ENCODE measurements at regions not wholly inside any gene's neighbourhood (a gene's known extent, or its start where the extent isn't known, plus 50 kb on each side); places are given as distances from the start of the nearest gene placed in this dataset.

DNA sequence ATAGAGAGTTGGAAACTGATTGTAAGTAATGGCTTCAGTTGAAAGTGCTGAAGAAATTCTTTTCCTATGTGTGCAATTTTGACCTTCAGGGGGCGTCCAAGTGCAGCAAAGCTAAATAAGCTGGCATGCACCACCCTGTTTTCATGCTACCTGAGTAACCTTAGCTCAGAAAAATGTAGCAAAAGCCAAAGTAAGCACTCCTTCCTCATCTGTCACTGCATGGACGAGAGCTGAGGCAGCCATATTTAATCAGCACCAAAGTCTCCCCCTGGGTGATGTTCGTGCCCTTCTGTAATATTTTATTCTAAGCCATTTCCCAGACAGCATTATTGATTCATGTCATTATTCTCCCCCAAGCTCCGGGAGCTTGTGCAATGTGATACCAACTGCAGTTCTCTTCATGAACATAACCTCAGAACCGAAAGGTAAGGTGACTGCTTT lies 123.1 kb downstream of the RPS12 start:
- DNase-seq = peak; percentile 19 to 21 (median 20)

- no peak for DNase-seq
Measured at GRCh38 chr6:132948889-132949288, 134.5 kb downstream of the RPS12 start.

DNA sequence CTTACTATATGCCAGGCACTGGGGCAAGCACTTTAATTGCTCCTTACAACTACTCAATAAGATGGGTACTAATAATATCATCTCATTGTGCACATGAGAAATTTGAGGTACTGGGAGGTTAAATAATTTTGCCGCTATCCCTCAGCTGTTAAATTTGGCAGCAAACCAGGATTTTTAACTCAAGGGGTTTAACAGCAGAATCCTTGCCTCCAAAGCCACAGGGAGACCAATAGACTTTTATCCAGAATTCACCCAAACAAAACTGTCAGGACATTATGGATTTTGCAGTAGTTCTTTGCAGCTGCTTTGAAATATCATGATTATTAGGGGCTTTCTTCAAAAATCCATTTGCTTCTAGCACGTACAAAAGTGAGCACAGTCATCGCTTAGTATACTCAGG lies 136.2 kb downstream of the RPS12 start:
- no peak for DNase-seq

DNA sequence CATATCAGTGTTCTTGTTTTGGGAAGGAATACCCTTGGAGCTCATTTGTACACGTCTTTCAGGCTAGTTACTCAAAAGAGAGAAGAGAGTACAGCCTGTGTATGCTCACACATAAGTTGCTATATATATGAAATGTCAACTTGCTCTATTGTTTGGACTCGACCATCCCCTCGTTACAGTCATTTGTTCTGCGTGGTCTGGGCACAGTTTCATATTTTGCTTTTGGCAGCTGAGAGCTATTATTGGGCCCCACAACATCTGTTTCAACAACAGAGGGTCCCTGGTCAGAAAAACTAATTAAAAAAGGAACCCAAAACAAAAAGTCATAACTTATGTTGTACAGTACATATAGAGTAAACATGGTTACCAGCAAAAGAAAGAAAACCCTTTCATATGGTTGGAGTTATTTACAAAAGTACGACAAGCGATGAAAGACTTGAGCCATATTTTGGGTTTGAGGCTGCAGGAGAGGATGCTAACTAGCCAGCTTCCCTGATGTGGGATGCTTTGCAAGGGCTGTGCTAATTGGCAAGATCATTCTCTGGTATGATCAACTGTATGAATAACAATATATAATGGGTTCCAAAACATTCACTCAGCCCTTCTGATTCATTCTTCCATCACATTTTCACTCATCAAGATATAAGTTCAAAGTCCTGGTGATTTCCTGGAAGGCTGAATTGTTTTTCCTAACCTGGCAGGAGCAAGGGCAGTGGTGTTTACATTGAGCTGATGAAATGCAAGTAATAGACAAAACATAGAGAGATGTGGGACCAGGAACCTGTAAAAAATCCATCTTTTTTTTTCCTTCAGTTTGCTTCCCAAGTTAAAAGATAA lies 137.9 kb downstream of the RPS12 start:
- no peak for DNase-seq

- DNase-seq = no peak
Measured at GRCh38 chr6:132952986-132953385, 138.6 kb downstream of the RPS12 start.

DNA sequence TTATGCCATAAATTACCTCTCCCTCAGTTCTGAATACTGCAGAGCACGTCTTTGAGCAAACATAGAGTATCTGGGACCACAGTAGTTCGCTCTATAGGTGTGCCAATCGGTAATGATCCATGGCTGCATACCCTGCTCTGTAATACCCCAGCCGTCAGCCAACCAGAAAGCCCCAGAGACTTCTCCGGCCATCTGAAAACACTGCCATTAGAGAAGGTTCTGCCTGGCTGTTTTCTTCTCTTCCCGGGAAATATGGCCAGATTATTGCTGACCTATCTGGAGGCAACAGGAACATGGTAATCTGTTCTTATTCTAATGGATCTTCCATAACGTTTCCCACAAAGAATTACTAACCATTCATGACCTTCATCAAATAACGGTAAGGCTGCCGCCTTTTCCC lies 139.9 kb downstream of the RPS12 start:
- no peak for DNase-seq

DNA sequence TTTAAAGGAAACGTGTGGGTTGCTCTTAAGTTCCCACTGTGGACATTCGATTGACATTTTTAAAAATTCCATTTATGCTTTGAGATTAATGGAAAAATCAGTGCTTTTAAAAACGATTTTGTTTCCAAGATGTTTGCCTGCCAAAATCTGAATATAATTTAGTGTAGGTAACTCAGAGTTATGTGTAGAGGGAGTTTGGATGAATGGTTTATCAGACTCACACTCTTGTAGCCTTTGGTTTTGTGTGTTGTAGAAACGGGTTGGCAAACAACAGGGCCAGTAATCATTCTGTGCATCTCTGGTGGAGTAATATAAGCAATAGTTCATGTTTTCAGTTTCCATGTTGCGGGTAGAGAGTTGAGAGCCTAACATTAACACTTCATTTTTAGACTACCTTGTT lies 140.6 kb downstream of the RPS12 start:
- DNase-seq = no peak

DNA sequence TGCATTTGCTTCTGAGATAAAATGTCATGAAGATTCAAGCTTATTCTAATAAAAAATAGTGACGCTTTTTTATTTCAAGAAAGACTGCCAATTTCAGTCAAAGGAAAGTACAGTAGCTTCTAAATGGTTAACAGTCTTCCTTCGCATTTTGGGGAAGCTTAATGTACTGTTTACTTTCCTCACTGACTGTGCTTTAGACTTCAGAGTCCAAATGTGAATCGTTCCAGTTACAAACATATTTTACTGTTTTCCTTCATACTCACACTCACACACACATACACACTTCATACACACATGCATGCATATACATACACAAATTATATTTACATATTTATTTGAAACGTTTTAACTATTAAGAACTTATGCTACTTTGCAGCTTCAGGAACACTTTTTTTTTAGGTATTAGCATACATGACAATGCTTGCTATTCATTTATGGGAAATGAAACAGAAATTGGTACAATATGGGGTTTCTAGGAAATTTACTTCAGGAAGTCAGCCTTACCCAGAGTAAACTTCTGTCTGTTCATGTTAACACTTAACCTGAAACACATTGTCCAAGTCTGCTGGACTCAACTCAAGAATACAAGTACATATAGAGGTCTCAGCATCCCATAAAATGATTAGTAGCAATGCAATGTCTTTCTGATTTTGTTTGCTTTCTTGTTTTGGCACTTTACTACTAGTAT lies 145.4 kb downstream of the RPS12 start:
- DNase-seq = peak in 2 of 3 donors; percentile 29 to 45

- no peak for DNase-seq
Measured at GRCh38 chr6:132960720-132961119, 146.4 kb downstream of the RPS12 start.

- no peak for DNase-seq
Measured at GRCh38 chr6:132961122-132961521, 146.8 kb downstream of the RPS12 start.

GRCh38 chr6:132961610-132962009 lies 147.2 kb downstream of the RPS12 start:
- DNase-seq = peak in 1 of 3 donors; percentile 2

- DNase-seq = peak in 2 of 3 donors; percentile 28 to 63
Measured at GRCh38 chr6:132962936-132963868, 148.8 kb downstream of the RPS12 start.

GRCh38 chr6:132964101-132964867 lies 149.9 kb downstream of the RPS12 start:
- DNase-seq = no peak

GRCh38 chr6:132964868-132965382 lies 150.6 kb downstream of the RPS12 start:
- no peak for DNase-seq

DNA sequence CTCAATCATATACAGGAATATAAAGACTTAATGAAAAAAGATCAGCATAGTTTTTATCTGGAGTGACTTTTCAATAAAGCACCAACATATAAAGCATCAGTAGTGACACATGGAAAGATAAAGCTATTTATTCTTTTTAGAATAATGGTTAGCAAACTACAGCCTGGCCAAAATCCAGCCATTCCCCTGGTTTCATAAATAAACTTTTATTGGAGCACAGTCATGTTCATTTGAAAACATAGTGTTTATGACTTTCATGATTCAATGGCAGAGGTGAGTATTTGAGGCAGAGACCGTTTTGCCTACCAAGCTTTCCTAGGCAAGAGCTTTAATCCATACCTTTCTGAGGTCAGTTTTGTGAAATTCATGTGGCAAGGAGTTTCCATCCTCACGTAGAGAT lies 153.5 kb downstream of the RPS12 start:
- no peak for DNase-seq

GRCh38 chr6:132968419-132968950 lies 154.1 kb downstream of the RPS12 start:
- no peak for DNase-seq

DNA sequence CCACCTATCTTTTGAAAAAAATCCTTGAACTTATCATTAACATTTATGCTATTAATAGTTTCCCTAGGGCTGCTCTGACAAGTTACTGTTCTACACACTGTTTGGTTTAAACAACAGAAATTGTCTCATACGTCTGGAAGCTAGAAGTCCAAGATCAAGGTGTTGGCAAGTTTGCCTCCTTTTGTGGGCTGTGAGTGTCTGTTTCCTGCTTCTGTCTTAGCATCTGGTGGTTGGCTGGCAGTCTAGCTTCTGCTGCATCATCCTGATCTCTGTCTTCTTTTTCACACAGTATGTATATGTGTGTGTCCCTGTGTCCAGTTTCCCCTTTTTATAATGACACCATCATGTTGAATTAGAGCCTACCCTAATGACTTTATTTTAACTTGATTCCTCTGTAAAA lies 154.8 kb downstream of the RPS12 start:
- no peak for DNase-seq

DNA sequence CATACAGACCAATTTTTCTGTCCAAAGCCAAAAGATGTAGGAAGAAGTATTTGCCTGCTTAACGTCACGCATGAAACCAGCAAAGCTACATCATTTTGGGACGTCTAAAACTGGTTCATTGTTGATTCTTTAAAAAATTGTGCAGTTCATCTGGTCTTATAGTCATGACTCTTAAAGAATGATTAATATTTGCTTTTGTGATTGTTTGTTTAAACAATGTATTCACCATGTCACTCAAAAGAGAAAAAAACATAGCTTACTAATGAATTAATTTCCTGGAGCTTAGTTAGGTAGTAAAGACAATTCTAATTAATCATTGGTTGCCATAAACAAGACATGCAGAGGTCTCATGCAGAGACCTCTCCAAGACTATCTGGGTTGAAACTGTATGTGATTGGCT lies 157.3 kb downstream of the RPS12 start:
- DNase-seq = no peak

- DNase-seq = no peak
Measured at GRCh38 chr6:132972254-132972653, 157.9 kb downstream of the RPS12 start.

DNA sequence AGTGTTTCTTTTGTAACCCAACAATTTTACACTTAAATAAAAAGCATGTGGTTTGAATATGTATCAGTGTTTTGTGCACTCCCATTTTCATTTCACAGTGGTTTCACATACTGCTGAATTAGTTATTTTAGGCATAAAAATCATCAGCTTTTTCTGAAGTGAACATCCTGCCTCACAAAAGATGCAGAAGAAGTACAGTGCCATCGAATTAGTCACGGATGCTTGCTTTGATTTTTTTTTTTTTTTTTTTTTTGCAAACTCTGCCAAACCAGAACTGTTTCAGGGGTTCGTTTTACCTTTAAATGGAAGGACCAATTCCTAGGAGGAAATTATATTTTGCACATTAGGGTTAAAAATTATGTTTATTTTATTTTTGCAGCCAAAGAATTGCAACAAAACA lies 158.6 kb downstream of the RPS12 start:
- no peak for DNase-seq

GRCh38 chr6:132973514-132973993 lies 159.2 kb downstream of the RPS12 start:
- DNase-seq = no peak

- DNase-seq = no peak
Measured at GRCh38 chr6:132974122-132974521, 159.8 kb downstream of the RPS12 start.
